ENCODE measurements at regions not wholly inside any gene's neighbourhood (a gene's known extent, or its start where the extent isn't known, plus 50 kb on each side); places are given as distances from the start of the nearest gene placed in this dataset.

DNA sequence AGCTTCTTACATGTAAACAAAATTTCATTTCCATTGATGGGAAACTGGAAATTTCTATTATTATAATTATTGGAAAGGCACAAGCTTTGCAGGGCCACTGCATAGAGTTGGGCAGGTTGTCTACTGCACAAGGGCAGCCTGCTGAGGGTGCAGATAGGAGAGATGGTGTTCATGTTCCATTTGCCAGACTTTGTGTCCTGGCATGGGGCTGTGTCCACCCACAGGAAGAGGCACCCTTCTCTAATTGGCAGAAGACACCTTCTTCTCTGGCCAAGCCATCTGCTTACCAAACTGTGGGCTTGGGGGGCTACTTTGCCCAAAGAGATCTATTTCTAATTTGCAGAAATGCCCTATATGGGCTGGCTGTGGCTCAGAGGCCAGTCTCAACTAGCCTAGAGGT lies 140.7 kb downstream of the GATB start:
- TF ChIP-seq, protein P1, sequence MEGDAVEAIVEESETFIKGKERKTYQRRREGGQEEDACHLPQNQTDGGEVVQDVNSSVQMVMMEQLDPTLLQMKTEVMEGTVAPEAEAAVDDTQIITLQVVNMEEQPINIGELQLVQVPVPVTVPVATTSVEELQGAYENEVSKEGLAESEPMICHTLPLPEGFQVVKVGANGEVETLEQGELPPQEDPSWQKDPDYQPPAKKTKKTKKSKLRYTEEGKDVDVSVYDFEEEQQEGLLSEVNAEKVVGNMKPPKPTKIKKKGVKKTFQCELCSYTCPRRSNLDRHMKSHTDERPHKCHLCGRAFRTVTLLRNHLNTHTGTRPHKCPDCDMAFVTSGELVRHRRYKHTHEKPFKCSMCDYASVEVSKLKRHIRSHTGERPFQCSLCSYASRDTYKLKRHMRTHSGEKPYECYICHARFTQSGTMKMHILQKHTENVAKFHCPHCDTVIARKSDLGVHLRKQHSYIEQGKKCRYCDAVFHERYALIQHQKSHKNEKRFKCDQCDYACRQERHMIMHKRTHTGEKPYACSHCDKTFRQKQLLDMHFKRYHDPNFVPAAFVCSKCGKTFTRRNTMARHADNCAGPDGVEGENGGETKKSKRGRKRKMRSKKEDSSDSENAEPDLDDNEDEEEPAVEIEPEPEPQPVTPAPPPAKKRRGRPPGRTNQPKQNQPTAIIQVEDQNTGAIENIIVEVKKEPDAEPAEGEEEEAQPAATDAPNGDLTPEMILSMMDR (IDR thresholded peaks at IDR 0.05): no peak
- no peak for TF ChIP-seq POLR2A (IDR thresholded peaks at IDR 0.05)

All from lower leg skin (tissue), 3 donors.